ENCODE measurements at regions not wholly inside any gene's neighbourhood (a gene's known extent, or its start where the extent isn't known, plus 50 kb on each side); places are given as distances from the start of the nearest gene placed in this dataset.
"Not testable (repeated sequence)": the region's sequence is repeated elsewhere in the genome, so short reads cannot be mapped to it uniquely, and the experiment has no call there.

DNA sequence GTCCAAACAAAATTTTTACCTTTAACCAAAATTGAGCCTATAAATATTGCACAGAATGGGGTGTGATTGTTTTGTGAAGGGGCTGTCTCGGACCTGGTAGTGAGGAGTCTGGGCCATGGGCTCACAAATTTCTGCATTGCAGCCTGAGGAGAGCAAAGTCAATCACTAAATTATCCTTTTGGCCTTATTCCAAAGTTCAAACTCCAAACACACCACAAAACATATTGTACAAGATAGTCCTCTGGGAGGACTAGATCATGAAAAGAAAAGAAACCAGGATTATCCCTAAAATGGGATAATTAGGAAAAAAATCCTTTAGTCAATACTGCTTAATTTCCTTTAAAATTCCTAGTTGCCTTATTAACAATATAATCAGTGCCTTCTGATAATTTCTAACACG, 115.5 kb downstream of the BUB3 start:
- no CpG with 5 or more reads among the region's 2 CpGs for WGBS, 2 experiments (ENCODE audit: insufficient coverage in 2 of 2)
- Histone ChIP-seq H3K4me3 (ENCODE audit: extremely low read depth, insufficient read depth, low read length, poor library complexity, severe bottlenecking) (no peak overlapping the region), H3K36me3 (ENCODE audit: control insufficient read depth, insufficient read depth, low read length) (no peaks in the 10 kb centered on the region), H3K27ac (ENCODE audit: low read depth, low read length, severe bottlenecking) (no peak overlapping the region), H3K4me1 (ENCODE audit: control insufficient read depth, insufficient read depth, low read length, poor library complexity, severe bottlenecking) (no peaks in the 10 kb centered on the region), H3K9me3 (ENCODE audit: control insufficient read depth, low read length) (no peaks in the 10 kb centered on the region)

DNA sequence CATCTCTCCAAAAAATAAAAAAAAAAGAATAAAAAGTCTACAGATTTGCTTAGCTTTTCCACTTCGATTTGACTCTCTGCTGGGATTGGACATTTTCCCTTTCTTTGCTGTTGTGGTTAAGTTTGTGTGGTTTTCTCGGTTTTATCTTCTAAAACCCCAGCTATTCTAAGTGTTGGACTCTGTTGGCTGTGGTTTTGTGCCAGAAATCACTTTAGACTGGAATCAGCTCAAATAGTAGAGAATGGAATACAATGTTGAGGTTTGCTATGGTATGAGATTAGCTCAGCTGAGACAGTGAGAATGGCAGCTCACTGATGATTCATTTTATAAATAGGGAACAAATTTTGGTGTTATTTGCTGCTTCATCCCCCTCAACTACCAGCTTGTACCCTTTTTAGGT, 116.0 kb downstream of the BUB3 start:
- no peak overlapping the region for H3K27ac ChIP-seq (ENCODE audit: low read depth, low read length, severe bottlenecking)
- no peaks in the 10 kb centered on the region for H3K9me3 ChIP-seq (ENCODE audit: control insufficient read depth, low read length)
- no peak overlapping the region for H3K4me3 ChIP-seq (ENCODE audit: extremely low read depth, insufficient read depth, low read length, poor library complexity, severe bottlenecking)
- no peaks in the 10 kb centered on the region for H3K4me1 ChIP-seq (ENCODE audit: control insufficient read depth, insufficient read depth, low read length, poor library complexity, severe bottlenecking)
- no peaks in the 10 kb centered on the region for H3K36me3 ChIP-seq (ENCODE audit: control insufficient read depth, insufficient read depth, low read length)
- no CpG with 5 or more reads among the region's 2 CpGs for WGBS, 2 experiments (ENCODE audit: insufficient coverage in 2 of 2)

DNA sequence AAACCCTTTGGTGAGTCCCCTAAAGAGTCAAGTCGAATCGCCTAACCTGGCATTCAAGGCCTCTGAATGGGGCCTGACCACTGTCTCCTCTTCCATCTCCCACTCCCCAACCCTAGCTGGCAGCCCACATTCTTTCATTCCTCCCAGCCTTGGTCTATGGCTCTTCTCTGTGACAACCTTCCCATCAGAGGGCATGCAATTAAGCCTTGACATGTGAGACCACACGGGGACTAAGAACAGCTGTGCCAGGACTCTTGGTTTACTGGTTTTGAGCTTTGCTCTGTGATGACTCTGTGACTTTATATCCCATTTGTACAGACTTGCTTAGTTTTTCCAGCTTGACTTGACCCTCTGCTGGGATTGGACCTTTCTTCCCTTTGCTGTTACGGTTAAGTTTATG, 116.6 kb downstream of the BUB3 start:
- Histone ChIP-seq H3K36me3 (ENCODE audit: control insufficient read depth, insufficient read depth, low read length) (no peaks in the 10 kb centered on the region), H3K4me3 (ENCODE audit: extremely low read depth, insufficient read depth, low read length, poor library complexity, severe bottlenecking) (no peak overlapping the region), H3K9me3 (ENCODE audit: control insufficient read depth, low read length) (peaks cover 2% of the 10 kb centered on the region), H3K27ac (ENCODE audit: low read depth, low read length, severe bottlenecking) (no peak overlapping the region), H3K4me1 (ENCODE audit: control insufficient read depth, insufficient read depth, low read length, poor library complexity, severe bottlenecking) (no peaks in the 10 kb centered on the region)
- WGBS, 2 experiments (ENCODE audit: insufficient coverage in 2 of 2) = 88% methylated on average over 4 of the region's 4 CpGs; no CpG with 5 or more reads in 1 of the 2 experiments

DNA sequence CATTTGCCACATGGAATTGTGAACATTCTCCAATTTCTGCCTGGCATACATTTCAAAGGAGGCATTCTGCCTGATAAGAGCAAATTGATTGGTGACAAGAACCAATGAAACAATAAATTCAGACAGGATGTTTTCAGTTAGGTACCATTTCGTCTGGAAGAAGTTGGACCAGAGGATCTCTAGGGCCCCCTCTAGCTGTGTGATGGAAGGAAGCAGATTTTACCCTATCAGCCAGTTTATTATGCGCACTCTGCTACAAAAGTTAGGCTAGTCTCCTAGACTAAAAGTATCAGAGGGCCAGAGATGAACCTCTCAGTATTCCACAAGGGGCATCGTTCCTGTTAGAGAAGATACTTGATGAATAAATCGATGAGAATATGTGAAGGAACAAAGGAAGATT, 118.0 kb downstream of the BUB3 start:
- Histone ChIP-seq H3K4me3 (ENCODE audit: extremely low read depth, insufficient read depth, low read length, poor library complexity, severe bottlenecking) (no peak overlapping the region), H3K27ac (ENCODE audit: low read depth, low read length, severe bottlenecking) (no peak overlapping the region), H3K36me3 (ENCODE audit: control insufficient read depth, insufficient read depth, low read length) (no peaks in the 10 kb centered on the region), H3K9me3 (ENCODE audit: control insufficient read depth, low read length) (peaks cover 12% of the 10 kb centered on the region), H3K4me1 (ENCODE audit: control insufficient read depth, insufficient read depth, low read length, poor library complexity, severe bottlenecking) (no peaks in the 10 kb centered on the region)
- WGBS, 2 experiments (ENCODE audit: insufficient coverage in 2 of 2) = 74 to 100% methylated on average over 3 of the region's 4 CpGs

DNA sequence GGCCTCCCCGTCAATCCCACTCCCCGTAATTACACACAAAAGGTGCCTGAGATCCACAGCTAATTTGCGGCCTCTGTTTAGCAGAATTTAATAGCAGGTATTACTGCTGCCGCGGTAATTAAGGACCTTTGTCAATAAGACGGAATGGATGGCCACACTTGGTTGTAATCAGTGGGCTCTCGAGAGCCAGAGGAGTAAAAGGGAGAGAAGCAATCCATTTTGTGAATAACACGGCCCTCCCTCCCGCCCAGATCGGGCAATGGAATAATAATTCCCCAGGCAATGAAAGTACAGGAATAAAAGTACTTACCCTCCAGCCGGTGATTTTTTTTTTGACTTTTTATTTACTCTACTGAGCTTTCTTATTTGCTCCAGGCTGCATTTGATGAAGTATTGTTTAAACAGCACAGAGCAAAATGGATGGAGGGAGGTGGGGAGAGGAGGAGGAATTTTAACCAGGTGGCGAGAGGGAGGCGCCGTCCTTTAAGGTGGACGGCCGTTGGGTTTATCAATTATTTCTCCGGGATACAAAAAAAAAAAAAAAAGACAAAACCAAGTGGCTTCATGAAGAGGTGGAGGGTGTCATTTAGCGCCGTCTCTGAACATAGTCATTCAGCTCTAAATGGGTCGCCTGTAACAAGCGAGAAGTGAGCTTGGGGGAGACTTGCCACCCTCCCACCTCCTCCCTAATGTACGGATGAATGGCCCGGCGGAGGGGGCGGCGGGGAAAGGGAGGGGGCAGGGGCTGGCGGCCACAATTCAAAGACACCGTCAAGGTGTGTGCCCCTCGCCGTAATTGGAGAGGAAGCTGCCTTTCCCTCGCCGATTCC, 120.3 kb downstream of the BUB3 start:
- Histone ChIP-seq H3K9me3 (ENCODE audit: control insufficient read depth, low read length) (peaks cover 12% of the 10 kb centered on the region), H3K4me3 (ENCODE audit: extremely low read depth, insufficient read depth, low read length, poor library complexity, severe bottlenecking) (no peak overlapping the region), H3K27ac (ENCODE audit: low read depth, low read length, severe bottlenecking) (no peak overlapping the region), H3K36me3 (ENCODE audit: control insufficient read depth, insufficient read depth, low read length) (no peaks in the 10 kb centered on the region), H3K4me1 (ENCODE audit: control insufficient read depth, insufficient read depth, low read length, poor library complexity, severe bottlenecking) (no peaks in the 10 kb centered on the region)
- 87 to 91% methylated on average over 25 to 27 of the region's 32 CpGs for WGBS, 2 experiments (ENCODE audit: insufficient coverage in 2 of 2)

DNA sequence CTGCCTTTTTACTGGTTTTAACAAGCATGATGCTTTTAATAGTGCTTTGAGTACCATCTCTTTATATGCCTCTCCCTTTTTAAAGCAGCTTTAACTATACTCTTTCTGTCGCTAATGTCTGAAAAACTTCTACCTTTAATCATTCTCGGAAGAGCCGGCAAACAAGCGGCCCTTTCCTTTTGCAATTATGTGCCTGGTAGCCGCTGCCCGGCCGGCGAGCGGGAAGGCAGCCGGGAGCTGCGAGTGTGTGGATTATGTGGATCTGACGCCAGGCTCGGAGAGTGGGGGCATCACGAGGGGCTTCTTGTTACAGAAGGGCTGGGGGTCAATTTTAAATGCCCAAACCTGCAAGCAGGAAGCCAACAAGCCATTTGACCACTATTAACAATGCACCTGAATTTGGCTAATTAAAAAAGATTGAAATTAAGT, 120.9 kb downstream of the BUB3 start:
- Histone ChIP-seq H3K4me3 (ENCODE audit: extremely low read depth, insufficient read depth, low read length, poor library complexity, severe bottlenecking) (no peak overlapping the region), H3K27ac (ENCODE audit: low read depth, low read length, severe bottlenecking) (no peak overlapping the region), H3K9me3 (ENCODE audit: control insufficient read depth, low read length) (peaks cover 12% of the 10 kb centered on the region), H3K36me3 (ENCODE audit: control insufficient read depth, insufficient read depth, low read length) (no peaks in the 10 kb centered on the region), H3K4me1 (ENCODE audit: control insufficient read depth, insufficient read depth, low read length, poor library complexity, severe bottlenecking) (no peaks in the 10 kb centered on the region)
- 89 to 100% methylated on average over 3 to 4 of the region's 14 CpGs for WGBS, 2 experiments (ENCODE audit: insufficient coverage in 2 of 2)

DNA sequence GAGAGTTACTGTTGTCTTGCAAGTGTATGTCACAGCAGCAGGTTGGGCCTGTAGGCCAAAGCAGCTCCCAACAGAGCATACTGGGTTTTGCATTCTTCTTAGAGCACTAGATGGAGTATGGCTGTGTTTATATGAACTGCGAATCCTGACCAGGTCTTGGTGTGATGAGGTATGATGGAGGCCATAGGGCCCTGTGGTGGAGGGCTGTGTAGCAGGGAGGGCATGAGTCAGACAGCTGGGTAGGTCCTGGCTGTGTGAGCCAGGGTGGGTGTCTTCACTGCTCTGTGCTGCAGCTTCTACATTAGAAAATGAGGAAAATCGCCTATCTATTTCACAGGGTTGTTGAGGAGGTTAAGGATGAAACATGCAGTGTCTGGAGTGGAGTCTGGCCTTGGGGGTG, 124.2 kb downstream of the BUB3 start:
- Histone ChIP-seq H3K4me1 (ENCODE audit: control insufficient read depth, insufficient read depth, low read length, poor library complexity, severe bottlenecking) (no peaks in the 10 kb centered on the region), H3K9me3 (ENCODE audit: control insufficient read depth, low read length) (peaks cover 12% of the 10 kb centered on the region), H3K36me3 (ENCODE audit: control insufficient read depth, insufficient read depth, low read length) (no peaks in the 10 kb centered on the region), H3K4me3 (ENCODE audit: extremely low read depth, insufficient read depth, low read length, poor library complexity, severe bottlenecking) (no peak overlapping the region), H3K27ac (ENCODE audit: low read depth, low read length, severe bottlenecking) (no peak overlapping the region)
- WGBS, 2 experiments (ENCODE audit: insufficient coverage in 2 of 2) = 89 to 92% methylated on average over 2 of the region's 2 CpGs

DNA sequence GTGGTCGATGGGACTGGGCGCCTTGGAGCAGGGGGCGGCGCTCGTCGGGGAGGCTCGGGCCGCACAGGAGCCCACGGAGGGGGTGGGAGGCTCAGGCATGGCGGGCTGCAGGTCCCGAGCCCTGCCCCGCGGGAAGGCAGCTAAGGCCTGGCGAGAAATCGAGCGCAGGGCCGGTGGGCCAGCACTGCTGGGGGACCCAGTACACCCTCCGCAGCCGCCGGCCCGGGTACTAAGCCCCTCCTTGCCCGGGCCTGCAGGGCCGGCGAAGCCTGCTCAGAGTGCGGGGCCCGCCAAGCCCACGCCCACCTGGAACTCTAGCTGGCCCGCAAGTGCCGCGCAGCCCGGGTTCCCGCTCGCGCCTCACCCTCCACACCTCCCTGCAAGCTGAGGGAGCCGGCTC, 129.2 kb downstream of the BUB3 start:
- H3K4me3 ChIP-seq (ENCODE audit: extremely low read depth, insufficient read depth, low read length, poor library complexity, severe bottlenecking); H3K36me3 ChIP-seq (ENCODE audit: control insufficient read depth, insufficient read depth, low read length); H3K4me1 ChIP-seq (ENCODE audit: control insufficient read depth, insufficient read depth, low read length, poor library complexity, severe bottlenecking); H3K9me3 ChIP-seq (ENCODE audit: control insufficient read depth, low read length); H3K27ac ChIP-seq (ENCODE audit: low read depth, low read length, severe bottlenecking): not testable (repeated sequence)
- WGBS, 2 experiments (ENCODE audit: insufficient coverage in 2 of 2) = 95 to 96% methylated on average over 8 to 15 of the region's 35 CpGs

DNA sequence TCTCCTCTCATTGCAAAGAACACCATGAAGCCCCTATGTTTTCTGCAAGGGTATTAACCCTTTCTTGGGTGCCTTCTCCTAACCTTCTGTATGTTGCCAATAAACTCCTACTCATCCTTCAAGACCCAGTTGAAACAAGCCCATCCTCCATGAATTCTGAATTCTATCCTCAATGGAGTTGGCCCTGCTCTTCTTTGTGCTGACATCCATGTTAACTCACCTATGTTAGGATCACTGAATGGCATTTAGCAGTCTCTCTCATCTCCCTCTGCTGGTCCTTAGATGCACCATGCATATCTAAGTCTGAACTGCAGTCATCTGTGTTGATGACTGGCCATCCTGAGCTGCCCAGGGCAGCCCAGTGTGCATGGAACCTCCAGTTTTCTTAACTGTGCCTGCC, 129.8 kb downstream of the BUB3 start:
- no peaks in the 10 kb centered on the region for H3K9me3 ChIP-seq (ENCODE audit: control insufficient read depth, low read length)
- no peaks in the 10 kb centered on the region for H3K36me3 ChIP-seq (ENCODE audit: control insufficient read depth, insufficient read depth, low read length)
- H3K27ac ChIP-seq (ENCODE audit: low read depth, low read length, severe bottlenecking) = no peak overlapping the region
- no peak overlapping the region for H3K4me3 ChIP-seq (ENCODE audit: extremely low read depth, insufficient read depth, low read length, poor library complexity, severe bottlenecking)
- no peaks in the 10 kb centered on the region for H3K4me1 ChIP-seq (ENCODE audit: control insufficient read depth, insufficient read depth, low read length, poor library complexity, severe bottlenecking)

DNA sequence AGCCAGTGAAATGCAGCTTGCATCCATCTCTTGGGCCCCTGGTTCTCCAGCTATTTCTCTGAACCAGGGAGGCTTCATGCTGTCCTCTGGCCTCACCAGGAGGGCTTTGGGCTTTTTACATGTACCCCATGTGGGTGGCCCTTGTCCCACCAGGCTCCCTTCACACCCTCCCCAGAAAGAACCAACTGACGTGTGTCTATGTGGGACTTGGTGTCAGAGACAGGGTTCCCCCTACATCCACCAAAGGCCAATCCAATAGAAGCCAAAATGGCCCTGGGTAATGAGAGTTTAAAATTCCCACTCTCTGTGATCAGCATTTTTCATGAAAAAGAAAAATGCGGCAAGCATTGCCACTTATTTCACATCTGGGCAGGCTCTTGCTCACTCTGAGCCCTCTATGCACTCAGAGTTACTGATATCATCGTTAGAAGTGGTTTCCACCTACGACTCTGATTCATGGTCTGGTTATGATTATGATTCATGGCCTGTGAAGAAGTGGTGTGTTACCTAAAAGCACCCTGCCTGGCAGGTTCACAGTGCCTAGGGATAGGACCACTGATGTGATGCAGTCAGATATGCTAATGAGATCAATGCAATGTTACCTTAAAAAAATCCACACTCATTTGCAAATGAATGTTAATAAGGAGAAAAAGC, 133.5 kb downstream of the BUB3 start:
- WGBS, 2 experiments (ENCODE audit: insufficient coverage in 2 of 2) = 87% methylated on average over 3 of the region's 4 CpGs; no CpG with 5 or more reads in 1 of the 2 experiments
- H3K9me3 ChIP-seq (ENCODE audit: control insufficient read depth, low read length) = no peaks in the 10 kb centered on the region
- no peaks in the 10 kb centered on the region for H3K36me3 ChIP-seq (ENCODE audit: control insufficient read depth, insufficient read depth, low read length)
- no peaks in the 10 kb centered on the region for H3K4me1 ChIP-seq (ENCODE audit: control insufficient read depth, insufficient read depth, low read length, poor library complexity, severe bottlenecking)
- H3K27ac ChIP-seq (ENCODE audit: low read depth, low read length, severe bottlenecking) = no peak overlapping the region
- no peak overlapping the region for H3K4me3 ChIP-seq (ENCODE audit: extremely low read depth, insufficient read depth, low read length, poor library complexity, severe bottlenecking)

DNA sequence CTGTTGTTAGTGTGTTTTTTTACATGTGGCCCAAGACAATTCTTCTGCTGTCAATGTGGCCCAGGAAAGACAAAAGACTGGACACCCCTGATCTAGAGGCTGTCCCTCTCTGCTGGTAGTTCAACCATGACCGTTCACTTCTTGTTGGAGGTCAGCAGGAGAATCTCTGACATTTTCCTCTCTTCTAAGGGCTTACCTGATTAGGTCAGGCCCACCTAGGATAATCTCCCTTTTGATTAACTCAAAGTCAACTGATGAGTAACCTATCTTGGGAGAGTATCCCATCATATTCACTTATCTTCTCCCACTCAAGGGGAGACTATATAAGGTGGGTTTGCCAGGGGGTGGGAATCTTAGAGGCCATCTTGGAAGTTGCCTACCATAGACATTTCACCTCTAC, 135.2 kb downstream of the BUB3 start:
- no peak overlapping the region for H3K4me3 ChIP-seq (ENCODE audit: extremely low read depth, insufficient read depth, low read length, poor library complexity, severe bottlenecking)
- no peak overlapping the region for H3K27ac ChIP-seq (ENCODE audit: low read depth, low read length, severe bottlenecking)
- H3K4me1 ChIP-seq (ENCODE audit: control insufficient read depth, insufficient read depth, low read length, poor library complexity, severe bottlenecking) = no peaks in the 10 kb centered on the region
- 100% methylated on average over 1 of the region's 1 CpG; no CpG with 5 or more reads in 1 of the 2 experiments for WGBS, 2 experiments (ENCODE audit: insufficient coverage in 2 of 2)
- H3K36me3 ChIP-seq (ENCODE audit: control insufficient read depth, insufficient read depth, low read length) = no peaks in the 10 kb centered on the region
- H3K9me3 ChIP-seq (ENCODE audit: control insufficient read depth, low read length) = no peaks in the 10 kb centered on the region

Data from mesodermal cell (in vitro differentiated cells).